K562 (cell line): ENCODE measurements at regions not wholly inside any gene's neighbourhood (a gene's known extent, or its start where the extent isn't known, plus 50 kb on each side); places are given as distances from the start of the nearest gene placed in this dataset.

Source experiments
- EP300 ChIP-seq: IDR thresholded peaks from 2 replicates; pipeline ENCODE4 v1.6.1; 2012; ENCODE audit warnings: low read length, improper control_type of control experiment
- EZH2 ChIP-seq: IDR thresholded peaks from 2 replicates; pipeline ENCODE4 v1.6.1; 2012; ENCODE audit warnings: low read depth, mild to moderate bottlenecking, inconsistent platforms, low read length, borderline replicate concordance
- NR1H2 ChIP-seq: sonication (generic); formaldehyde crosslinking; IDR thresholded peaks from 2 replicates; pipeline ENCODE4 v1.4.0; 2020; ENCODE audit warnings: mild to moderate bottlenecking, missing genetic modification reagents
- POLR2AphosphoS5 ChIP-seq: IDR thresholded peaks from 2 replicates; pipeline ENCODE4 v1.6.1; 2011; ENCODE audit warnings: mild to moderate bottlenecking, low read depth, low read length, moderate library complexity; ENCODE audit not compliant: control insufficient read depth, insufficient read depth
- PRDM10 ChIP-seq: fragments of 450-650 bp; IDR thresholded peaks from 2 replicates; pipeline ENCODE4 v1.6.1; 2018; ENCODE audit not compliant: partially characterized antibody
- TCF7 ChIP-seq: sonication (generic); IDR thresholded peaks from 2 replicates; pipeline ENCODE4 v1.6.1; 2016; ENCODE audit warnings: antibody characterized with exemption, borderline replicate concordance
- USF1 ChIP-seq: sonication (generic); formaldehyde crosslinking; IDR thresholded peaks from 2 replicates; pipeline ENCODE4 v1.9.0; 2022; ENCODE audit warnings: mild to moderate bottlenecking, missing genetic modification reagents
- ZNF780A ChIP-seq: fragments of 250-450 bp; sonication (Bioruptor Pico); IDR thresholded peaks from 2 replicates; pipeline ENCODE4 v1.5.0; 2021; ENCODE audit warnings: mild to moderate bottlenecking

- TF ChIP-seq USF1 (CRISPR knock-in tag) (no peak), ZNF780A (no peak), EP300 (no peak), POLR2AphosphoS5 (no peak), EZH2 (no peak), NR1H2 (CRISPR knock-in tag) (no peak), PRDM10 (no peak), TCF7 (no peak)
Observed at GRCh38 chr18:25726298-25726697, 364.1 kb downstream of the SS18 start.
